Nephron (organoid): ENCODE measurements at regions not wholly inside any gene's neighbourhood (a gene's known extent, or its start where the extent isn't known, plus 50 kb on each side); places are given as distances from the start of the nearest gene placed in this dataset.

Source experiments
- H3K27ac Mint-ChIP-seq, 3 experiments: 2 replicates each; pipeline ENCODE4 v1.8.0; 2020; ENCODE audit warnings: mixed read lengths in 3 of 3, mild to moderate bottlenecking in 2 of 3, moderate library complexity in 1 of 3
- H3K27me3 Mint-ChIP-seq: 2 replicates; pipeline ENCODE4 v1.8.0; 2021; ENCODE audit warnings: low read depth, mild to moderate bottlenecking, moderate library complexity, mixed read lengths
- H3K36me3 Mint-ChIP-seq: 2 replicates; pipeline ENCODE4 v1.8.0; 2020; ENCODE audit warnings: low read depth, mixed read lengths
- H3K4me1 Mint-ChIP-seq: 2 replicates; pipeline ENCODE4 v1.8.0; 2020; ENCODE audit warnings: mixed read lengths
- H3K4me3 Mint-ChIP-seq, 3 experiments: 2 replicates each; pipeline ENCODE4 v1.8.0; 2020; ENCODE audit warnings: mild to moderate bottlenecking in 3 of 3, mixed read lengths in 3 of 3, moderate library complexity in 2 of 3
- H3K9me3 Mint-ChIP-seq: 2 replicates; pipeline ENCODE4 v1.8.0; 2020; ENCODE audit warnings: mixed read lengths
- CTCF ChIP-seq, 3 experiments: fragments of 200-600 bp; sonication (generic); IDR thresholded peaks; one replicate each; pipeline ENCODE4 v1.5.0; 2021; ENCODE audit warnings: antibody characterized with exemption in 3 of 3; ENCODE audit not compliant: unreplicated experiment in 3 of 3

GRCh38 chr14:65291531-65291930, 121.0 kb upstream of the FUT8 start:
- Mint-ChIP-seq H3K9me3 (no peaks in the 10 kb centered on the region), H3K4me3 (no peak overlapping the region)
- TF ChIP-seq CTCF (IDR thresholded peaks at IDR 0.05; ENCODE audit: unreplicated experiment in 3 of 3): no peak

GRCh38 chr14:65294816-65295215, 117.7 kb upstream of the FUT8 start:
- Mint-ChIP-seq H3K9me3 (no peaks in the 10 kb centered on the region), H3K4me3 (no peak overlapping the region), H3K27ac (no peak overlapping the region), H3K36me3 (no peaks in the 10 kb centered on the region), H3K4me1 (no peaks in the 10 kb centered on the region), H3K27me3 (no peaks in the 10 kb centered on the region)
- no peak for TF ChIP-seq CTCF (IDR thresholded peaks at IDR 0.05; ENCODE audit: unreplicated experiment in 3 of 3)

More at GRCh38 chr14:65291531-65291930, 121.0 kb upstream of the FUT8 start:
- H3K27ac Mint-ChIP-seq: no peak overlapping the region
- H3K27me3 Mint-ChIP-seq: no peaks in the 10 kb centered on the region
- H3K4me1 Mint-ChIP-seq: no peaks in the 10 kb centered on the region
- H3K36me3 Mint-ChIP-seq: no peaks in the 10 kb centered on the region

DNA sequence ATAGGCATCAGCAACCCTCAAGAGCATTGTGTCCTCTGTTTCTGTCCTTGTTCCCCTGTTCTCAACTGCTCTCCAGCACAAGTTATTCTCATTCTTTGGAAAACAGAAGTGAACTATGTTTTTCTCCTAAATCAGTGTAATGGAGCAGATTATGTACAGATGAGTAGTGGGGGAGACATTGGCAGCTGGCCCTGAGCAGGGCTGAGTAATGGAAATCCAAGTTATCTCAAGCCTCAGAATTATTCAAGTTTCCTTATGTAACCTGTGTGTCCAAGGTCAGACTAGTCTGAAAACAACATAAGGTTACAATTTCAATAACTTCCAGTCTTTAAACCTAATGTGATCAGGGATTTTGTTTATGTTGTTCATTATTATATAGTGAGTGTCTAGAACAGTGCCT, 116.1 kb upstream of the FUT8 start:
- no peak for TF ChIP-seq CTCF (IDR thresholded peaks at IDR 0.05; ENCODE audit: unreplicated experiment in 3 of 3)
- Mint-ChIP-seq H3K27me3 (no peaks in the 10 kb centered on the region), H3K9me3 (no peaks in the 10 kb centered on the region), H3K36me3 (no peaks in the 10 kb centered on the region), H3K4me3 (no peak overlapping the region), H3K27ac (no peak overlapping the region), H3K4me1 (no peaks in the 10 kb centered on the region)

DNA sequence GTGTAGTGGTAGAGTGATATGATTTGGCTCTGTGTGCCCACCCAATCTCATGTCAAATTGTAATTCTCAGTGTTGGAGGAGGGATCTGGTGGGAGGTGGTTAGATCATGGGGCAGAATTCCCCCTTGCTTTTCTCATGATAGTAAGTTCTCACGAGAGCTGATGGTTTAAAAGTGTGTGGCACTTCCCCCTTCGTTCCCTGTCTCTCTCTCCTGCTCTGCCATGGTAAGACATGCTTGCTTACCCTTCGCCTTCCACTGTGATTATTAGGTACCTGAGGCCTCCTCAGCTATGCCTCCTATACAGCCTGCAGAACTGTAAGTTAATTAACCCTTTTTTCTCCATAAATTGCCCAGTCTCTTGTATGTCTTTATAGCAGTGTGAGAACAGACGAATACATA, 115.7 kb upstream of the FUT8 start:
- Mint-ChIP-seq H3K27me3 (no peaks in the 10 kb centered on the region), H3K36me3 (no peaks in the 10 kb centered on the region), H3K4me3 (no peak overlapping the region), H3K9me3 (no peaks in the 10 kb centered on the region), H3K4me1 (no peaks in the 10 kb centered on the region), H3K27ac (no peak overlapping the region)
- no peak for TF ChIP-seq CTCF (IDR thresholded peaks at IDR 0.05; ENCODE audit: unreplicated experiment in 3 of 3)

GRCh38 chr14:65297744-65298143, 114.8 kb upstream of the FUT8 start:
- Mint-ChIP-seq H3K27ac (no peak overlapping the region), H3K36me3 (no peaks in the 10 kb centered on the region), H3K4me1 (peaks cover 7% of the 10 kb centered on the region), H3K9me3 (no peaks in the 10 kb centered on the region), H3K4me3 (no peak overlapping the region), H3K27me3 (no peaks in the 10 kb centered on the region)
- TF ChIP-seq CTCF (IDR thresholded peaks at IDR 0.05; ENCODE audit: unreplicated experiment in 3 of 3): no peak

DNA sequence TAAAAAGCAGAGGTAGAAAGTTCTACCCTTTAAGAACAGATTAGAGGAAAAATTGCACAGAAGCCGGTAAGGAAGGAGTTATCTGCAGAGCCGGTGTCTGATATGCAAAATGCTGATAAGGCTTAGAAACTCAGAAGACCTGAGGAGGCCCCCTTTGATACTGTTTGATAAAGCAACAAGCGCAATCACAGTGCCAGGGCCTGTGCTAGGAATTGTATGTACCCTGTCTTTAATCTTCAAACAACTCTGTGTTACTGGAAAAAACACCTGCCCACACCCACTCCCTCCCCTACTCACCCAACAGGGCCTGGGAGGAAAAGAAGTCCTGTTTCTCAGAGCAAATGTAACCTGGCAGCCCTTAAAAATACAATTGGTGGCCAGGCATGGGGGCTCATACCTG, 112.7 kb upstream of the FUT8 start:
- no peaks in the 10 kb centered on the region for H3K9me3 Mint-ChIP-seq
- H3K4me3 Mint-ChIP-seq: no peak overlapping the region
- no peak overlapping the region for H3K27ac Mint-ChIP-seq
- no peaks in the 10 kb centered on the region for H3K36me3 Mint-ChIP-seq
- H3K27me3 Mint-ChIP-seq: peaks cover 7% of the 10 kb centered on the region
- no peak for TF ChIP-seq CTCF (IDR thresholded peaks at IDR 0.05; ENCODE audit: unreplicated experiment in 3 of 3)
- H3K4me1 Mint-ChIP-seq: peaks cover 7% of the 10 kb centered on the region
